CD4-positive, alpha-beta T cell treated with Interleukin-6 for 4 hours (primary cell): ENCODE measurements at regions not wholly inside any gene's neighbourhood (a gene's known extent, or its start where the extent isn't known, plus 50 kb on each side); places are given as distances from the start of the nearest gene placed in this dataset.

Experiments
- DNase-seq: peaks from one replicate; pipeline ENCODE4 v3.0.0-alpha.2; 2020; ENCODE audit warnings: mixed read lengths

- DNase-seq = no peak
Observed at GRCh38 chr15:87461631-87462030, 794.9 kb downstream of the NTRK3 start.

DNA sequence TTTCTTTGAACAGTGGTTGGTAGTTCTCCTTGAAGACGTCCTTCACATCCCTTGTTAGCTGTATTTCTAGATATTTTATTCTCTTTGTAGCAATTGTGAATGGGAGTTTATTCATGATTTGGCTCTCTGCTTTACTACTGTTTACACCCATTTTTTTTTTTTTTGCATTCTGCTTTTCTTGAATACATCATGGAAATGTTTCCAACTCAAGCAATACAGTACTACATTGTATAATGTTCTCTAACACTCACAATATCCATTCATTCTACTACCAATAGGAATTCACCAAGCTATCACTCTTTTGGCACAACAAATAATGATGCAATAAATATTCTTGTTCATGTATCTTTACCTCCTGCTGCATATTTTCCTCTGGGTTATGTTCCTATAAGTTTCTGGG, 801.7 kb downstream of the NTRK3 start:
- no peak for DNase-seq

DNA sequence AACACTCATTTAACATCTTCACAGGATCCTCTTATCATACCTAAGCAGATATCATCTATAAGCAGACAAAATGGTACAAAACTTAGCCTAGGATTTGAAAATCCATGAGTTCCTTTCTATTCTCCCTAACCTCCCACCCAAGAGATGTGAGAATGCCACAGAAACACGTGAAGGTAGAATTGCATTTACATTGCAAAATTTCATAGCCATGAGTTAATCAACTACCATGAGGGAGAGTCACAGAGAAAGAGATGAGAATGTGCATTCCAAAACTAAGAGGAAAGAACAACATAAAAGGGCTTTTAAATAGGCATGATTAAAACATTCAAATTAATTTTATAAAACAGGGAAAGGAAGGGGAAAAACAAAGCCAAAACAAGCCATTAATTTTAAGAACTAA, 806.2 kb downstream of the NTRK3 start:
- DNase-seq = no peak

GRCh38 chr15:87439090-87439489, 817.4 kb downstream of the NTRK3 start:
- no peak for DNase-seq

GRCh38 chr15:87433871-87434270, 822.7 kb downstream of the NTRK3 start:
- no peak for DNase-seq

- no peak for DNase-seq
Observed at GRCh38 chr15:87429754-87430153, 826.8 kb downstream of the NTRK3 start.

DNA sequence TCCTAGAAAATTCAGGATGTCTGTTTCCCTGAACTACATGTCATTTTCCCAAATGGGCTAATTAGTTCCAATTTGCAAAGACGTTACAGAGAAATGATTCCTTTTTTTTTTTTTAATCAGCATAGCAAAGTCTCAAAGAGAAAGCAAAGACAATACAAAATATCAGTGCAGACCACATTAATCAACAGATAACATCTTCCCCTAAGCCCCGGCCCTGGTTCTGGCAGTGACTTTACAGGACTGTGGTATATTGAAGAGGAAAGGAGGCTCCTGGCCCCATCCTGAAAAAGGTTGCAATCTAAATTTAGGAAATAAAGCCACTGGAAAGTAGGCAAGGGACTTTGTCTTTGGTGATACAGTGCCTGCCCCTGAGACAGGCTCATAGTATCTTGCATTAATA, 836.5 kb downstream of the NTRK3 start:
- no peak for DNase-seq

DNA sequence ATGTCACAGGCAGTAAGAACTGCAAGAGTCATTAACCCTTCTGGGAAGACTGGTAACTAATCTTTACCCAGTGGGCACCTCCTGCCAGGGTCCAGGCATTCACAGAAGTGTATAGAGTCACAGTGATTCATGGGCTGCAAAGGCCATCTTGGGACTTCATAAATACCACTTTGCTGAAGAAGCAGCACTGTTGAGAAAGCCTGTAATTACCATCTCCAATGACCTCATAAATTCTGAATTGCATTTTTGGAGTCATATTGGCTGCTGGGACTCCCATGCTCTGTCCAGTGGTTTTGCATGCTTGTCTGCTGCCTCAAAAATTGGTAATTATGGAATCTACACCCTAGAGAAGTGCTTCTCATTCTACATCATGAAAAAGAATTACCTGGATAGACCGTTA, 837.2 kb downstream of the NTRK3 start:
- DNase-seq = no peak

DNA sequence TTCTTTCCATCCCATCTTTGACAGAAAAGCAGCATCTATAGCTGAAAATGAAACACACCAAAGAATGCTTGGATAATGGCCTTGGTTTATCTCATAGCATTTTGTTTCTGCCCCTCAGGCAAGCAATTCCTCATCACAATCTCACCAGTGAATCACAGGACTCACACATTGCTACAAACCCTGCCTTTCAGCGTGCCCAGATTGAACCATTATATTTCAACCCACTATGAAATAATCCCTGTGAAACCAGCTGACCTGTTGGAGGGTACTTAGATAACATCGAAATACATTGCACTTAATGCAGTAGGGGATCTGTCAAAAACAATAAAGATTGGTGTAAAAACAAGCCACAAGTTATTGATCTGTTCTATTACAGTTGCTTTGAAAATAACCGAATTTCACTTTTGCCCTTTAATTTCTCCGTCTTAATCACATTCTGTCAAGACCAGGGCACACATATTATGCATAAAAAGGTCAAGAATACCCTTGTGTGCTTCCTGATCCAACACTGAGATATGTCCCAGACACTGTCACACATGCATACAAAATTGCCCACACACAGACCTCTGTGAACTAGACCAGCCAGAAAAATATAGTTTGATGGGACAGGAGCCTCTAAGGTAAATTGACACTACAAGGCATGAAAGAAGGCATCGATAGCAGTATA, 839.8 kb downstream of the NTRK3 start:
- no peak for DNase-seq

DNA sequence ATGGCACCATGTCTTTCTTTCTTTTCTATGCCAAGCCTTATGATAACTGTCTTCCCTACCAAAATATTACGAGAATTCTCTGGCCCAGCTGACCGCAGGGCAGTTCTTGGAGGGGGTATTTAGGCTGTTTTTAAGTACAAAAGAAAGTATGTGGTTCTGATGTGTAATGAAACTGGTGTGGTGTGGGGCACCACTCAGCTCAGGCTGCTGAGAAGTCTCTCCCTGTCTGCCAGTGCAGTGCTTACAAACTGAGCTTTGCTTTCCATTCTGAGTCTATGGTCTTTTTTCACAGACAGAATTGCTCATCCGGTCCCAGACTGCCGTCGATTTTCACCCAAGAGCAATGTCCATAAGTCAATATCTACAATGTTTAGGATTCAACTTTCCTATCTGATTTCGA, 847.6 kb downstream of the NTRK3 start:
- no peak for DNase-seq

GRCh38 chr15:87403973-87404372, 852.6 kb downstream of the NTRK3 start:
- DNase-seq = no peak

- no peak for DNase-seq
Observed at GRCh38 chr15:87401973-87402372, 854.6 kb downstream of the NTRK3 start.

- DNase-seq = no peak
Observed at GRCh38 chr15:87394676-87395075, 861.9 kb downstream of the NTRK3 start.

GRCh38 chr15:87387766-87388165, 868.8 kb downstream of the NTRK3 start:
- DNase-seq = no peak

DNA sequence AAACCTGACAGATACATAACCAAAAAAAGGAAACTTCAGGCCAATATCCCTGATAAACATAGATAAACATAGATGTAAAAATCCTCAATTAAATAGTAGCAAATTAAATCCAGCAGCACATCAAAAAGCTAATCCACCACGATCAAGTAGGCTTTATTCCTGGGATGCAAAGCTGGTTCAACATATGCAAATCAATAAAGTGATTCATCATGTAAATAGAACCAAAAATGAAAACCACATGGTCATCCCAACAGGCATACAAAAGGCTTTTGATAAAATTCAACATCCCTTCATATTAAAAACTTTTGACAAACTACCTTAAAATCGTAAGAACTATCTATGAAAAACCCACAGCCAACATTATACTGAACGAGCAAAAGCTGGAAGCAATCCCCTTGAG, 882.2 kb downstream of the NTRK3 start:
- no peak for DNase-seq

- no peak for DNase-seq
Observed at GRCh38 chr15:87369269-87369668, 887.3 kb downstream of the NTRK3 start.

GRCh38 chr15:87368511-87368910, 888.0 kb downstream of the NTRK3 start:
- no peak for DNase-seq

DNA sequence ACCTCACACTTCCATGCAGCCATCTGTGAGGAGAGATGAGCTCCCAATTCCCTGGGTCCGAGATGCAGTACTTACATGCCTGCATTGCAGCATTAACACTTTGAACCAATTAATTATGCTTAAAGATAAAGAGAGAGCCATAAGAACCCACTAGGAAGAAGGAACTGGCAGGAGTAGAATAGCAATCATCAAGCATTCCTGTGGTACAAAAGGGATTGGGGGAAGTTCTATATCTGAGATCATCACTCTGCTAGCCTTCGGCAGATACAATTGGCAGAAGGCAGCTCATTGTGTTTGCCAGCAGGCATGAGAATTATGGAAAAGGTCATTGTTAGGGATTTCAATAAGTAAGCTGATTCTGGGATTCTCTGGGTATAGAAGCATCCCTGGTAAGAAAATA, 891.4 kb downstream of the NTRK3 start:
- no peak for DNase-seq

- DNase-seq = no peak
Observed at GRCh38 chr15:87362531-87362930, 894.0 kb downstream of the NTRK3 start.

GRCh38 chr15:87357637-87358313, 898.8 kb downstream of the NTRK3 start:
- DNase-seq = no peak

DNA sequence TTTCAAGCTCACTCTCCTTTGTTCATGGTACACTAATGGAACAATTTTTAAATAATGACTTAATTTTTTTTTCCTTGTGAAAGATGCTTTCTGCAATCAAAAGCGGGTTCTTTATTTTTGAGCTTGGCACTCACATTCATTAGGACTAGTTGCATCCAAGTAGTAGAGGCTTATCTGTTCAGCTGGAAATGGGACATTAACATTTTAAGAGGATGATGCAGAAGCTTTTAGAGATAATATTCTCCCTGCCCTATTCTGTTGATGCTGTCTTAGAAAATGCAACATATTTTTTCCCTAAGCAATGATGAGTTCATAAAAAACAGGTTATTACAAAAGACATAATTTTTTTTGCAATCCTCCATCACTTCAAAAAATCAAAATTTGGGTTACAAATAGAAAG, 900.6 kb downstream of the NTRK3 start:
- no peak for DNase-seq

- DNase-seq = no peak
Observed at GRCh38 chr15:87354661-87355410, 901.7 kb downstream of the NTRK3 start.

DNA sequence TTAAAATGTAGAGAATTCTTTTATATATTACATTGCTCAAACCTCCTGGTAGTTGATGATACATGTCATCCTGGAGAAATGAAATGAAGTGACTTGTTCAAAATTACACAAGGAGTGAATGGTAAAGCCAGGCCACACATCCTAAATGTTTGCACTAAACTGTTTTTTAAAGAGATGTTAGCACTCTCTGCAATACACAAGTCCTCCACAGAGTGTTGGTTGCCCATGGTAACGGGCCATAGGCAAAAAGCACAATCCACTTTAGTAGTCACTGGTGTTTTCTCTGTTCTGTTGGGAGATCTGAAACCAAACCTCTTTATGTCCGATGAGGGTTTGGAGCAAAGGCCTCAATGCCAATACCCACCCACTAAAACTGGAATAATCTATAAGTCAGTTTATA, 907.4 kb downstream of the NTRK3 start:
- no peak for DNase-seq

- DNase-seq = no peak
Observed at GRCh38 chr15:87348746-87349145, 907.8 kb downstream of the NTRK3 start.
